H9 (cell line): ENCODE measurements at regions not wholly inside any gene's neighbourhood (a gene's known extent, or its start where the extent isn't known, plus 50 kb on each side); places are given as distances from the start of the nearest gene placed in this dataset.

ENCODE experiments used
- DNase-seq: peaks from one replicate; pipeline ENCODE4 v3.0.0-alpha.2; 2017
- H2AFZ ChIP-seq: one replicate; pipeline ENCODE4 v1.6.1; 2013; ENCODE audit warnings: mild to moderate bottlenecking, low read length, control low read depth, moderate library complexity
- H2AK5ac ChIP-seq: 2 replicates; pipeline ENCODE4 v1.6.1; 2013; ENCODE audit warnings: low read length, control low read depth, mixed read lengths; ENCODE audit not compliant: insufficient read length
- H2BK120ac ChIP-seq: one replicate; pipeline ENCODE4 v1.6.1; 2013; ENCODE audit warnings: low read depth, mild to moderate bottlenecking, low read length, control low read depth, inconsistent platforms; ENCODE audit not compliant: poor library complexity, severe bottlenecking
- H2BK12ac ChIP-seq: 2 replicates; pipeline ENCODE4 v1.6.1; 2013; ENCODE audit warnings: low read length, control low read depth, mixed read lengths, low read depth; ENCODE audit not compliant: insufficient read length
- H2BK15ac ChIP-seq: 2 replicates; pipeline ENCODE4 v1.6.1; 2013; ENCODE audit warnings: low read depth, low read length, control low read depth
- H2BK20ac ChIP-seq: one replicate; pipeline ENCODE4 v1.6.1; 2013; ENCODE audit warnings: low read depth, mild to moderate bottlenecking, low read length, control low read depth, inconsistent platforms; ENCODE audit not compliant: poor library complexity, severe bottlenecking
- H2BK5ac ChIP-seq: 2 replicates; pipeline ENCODE4 v1.6.1; 2013; ENCODE audit warnings: low read length, control low read depth, mixed read lengths; ENCODE audit not compliant: insufficient read length
- H3K14ac ChIP-seq: 2 replicates; pipeline ENCODE4 v1.6.1; 2013; ENCODE audit warnings: low read length, control low read depth; ENCODE audit not compliant: insufficient read depth
- H3K18ac ChIP-seq: 2 replicates; pipeline ENCODE4 v1.6.1; 2013; ENCODE audit warnings: low read depth, mild to moderate bottlenecking, mixed read lengths, low read length, control low read depth; ENCODE audit not compliant: insufficient read length
- H3K23ac ChIP-seq: 2 replicates; pipeline ENCODE4 v1.6.1; 2013; ENCODE audit warnings: low read length, control low read depth, mixed read lengths, low read depth; ENCODE audit not compliant: insufficient read length
- H3K23me2 ChIP-seq: 2 replicates; pipeline ENCODE4 v1.6.1; 2013; ENCODE audit warnings: low read depth, mild to moderate bottlenecking, mixed read lengths, low read length, control low read depth; ENCODE audit not compliant: insufficient read length, poor library complexity, severe bottlenecking
- H3K27ac ChIP-seq: 2 replicates; pipeline ENCODE4 v1.5.1; 2013; ENCODE audit warnings: low read length, control low read depth, mixed read lengths, low read depth; ENCODE audit not compliant: insufficient read length
- H3K27me3 ChIP-seq: 2 replicates; pipeline ENCODE4 v1.6.1; 2013; ENCODE audit warnings: low read length, control low read depth, inconsistent platforms; ENCODE audit not compliant: insufficient read depth
- H3K4ac ChIP-seq: 2 replicates; pipeline ENCODE4 v1.6.1; 2013; ENCODE audit warnings: low read depth, mild to moderate bottlenecking, control low read depth, inconsistent platforms, low read length, moderate library complexity
- H3K4me1 ChIP-seq: 2 replicates; pipeline ENCODE4 v1.6.1; 2013; ENCODE audit warnings: low read length, control low read depth, inconsistent platforms; ENCODE audit not compliant: insufficient read depth
- H3K4me2 ChIP-seq: 2 replicates; pipeline ENCODE4 v1.6.1; 2013; ENCODE audit warnings: low read length, control low read depth, mixed read lengths; ENCODE audit not compliant: insufficient read length, insufficient read depth
- H3K56ac ChIP-seq: 2 replicates; pipeline ENCODE4 v1.6.1; 2013; ENCODE audit warnings: low read depth, mild to moderate bottlenecking, mixed read lengths, low read length, control low read depth; ENCODE audit not compliant: insufficient read length
- H3K79me1 ChIP-seq: 2 replicates; pipeline ENCODE4 v1.6.1; 2013; ENCODE audit warnings: low read depth, mild to moderate bottlenecking, moderate library complexity, low read length, control low read depth, inconsistent platforms; ENCODE audit not compliant: insufficient read depth, poor library complexity, severe bottlenecking
- H3K79me2 ChIP-seq: 2 replicates; pipeline ENCODE4 v1.6.1; 2013; ENCODE audit warnings: low read length, control low read depth, inconsistent platforms; ENCODE audit not compliant: insufficient read depth
- H3K9ac ChIP-seq: 2 replicates; pipeline ENCODE4 v1.6.1; 2013; ENCODE audit warnings: low read length, control low read depth, mixed read lengths; ENCODE audit not compliant: insufficient read length; ENCODE audit errors: extremely low read depth
- H3K9me3 ChIP-seq: one replicate; pipeline ENCODE4 v1.6.1; 2013; ENCODE audit warnings: low read depth, low read length, inconsistent platforms; ENCODE audit not compliant: control insufficient read depth
- H3T11ph ChIP-seq: one replicate; pipeline ENCODE4 v1.6.1; 2013; ENCODE audit warnings: mild to moderate bottlenecking, low read length, control low read depth, inconsistent platforms
- H4K20me1 ChIP-seq: one replicate; pipeline ENCODE4 v1.6.1; 2013; ENCODE audit not compliant: control insufficient read depth, insufficient read length, insufficient read depth
- H4K5ac ChIP-seq: 2 replicates; pipeline ENCODE4 v1.6.1; 2013; ENCODE audit warnings: low read depth, mild to moderate bottlenecking, mixed read lengths, low read length, control low read depth; ENCODE audit not compliant: insufficient read length
- H4K8ac ChIP-seq: replicated peaks from 2 replicates; pipeline ENCODE4 v1.6.1; 2013; ENCODE audit warnings: low read length, control low read depth, mixed read lengths, low read depth; ENCODE audit not compliant: insufficient read length
- H4K91ac ChIP-seq: 2 replicates; pipeline ENCODE4 v1.6.1; 2013; ENCODE audit warnings: low read depth, mild to moderate bottlenecking, moderate library complexity, mixed read lengths, low read length, control low read depth; ENCODE audit not compliant: insufficient read length
- H3K27ac Mint-ChIP-seq, 3 experiments: 2 replicates in 2 of 3; 3 replicates in 1 of 3; pipeline ENCODE4 v1.8.0; 2020 to 2021; ENCODE audit warnings: mixed read lengths in 3 of 3, mild to moderate bottlenecking in 1 of 3, moderate library complexity in 1 of 3
- H3K27me3 Mint-ChIP-seq: 2 replicates; pipeline ENCODE4 v1.8.0; 2021; ENCODE audit warnings: low read depth, mild to moderate bottlenecking, moderate library complexity, mixed read lengths
- H3K36me3 Mint-ChIP-seq, 3 experiments: 2 replicates in 2 of 3; 3 replicates in 1 of 3; pipeline ENCODE4 v1.8.0; 2020 to 2021; ENCODE audit warnings: low read depth in 3 of 3, mixed read lengths in 3 of 3; ENCODE audit not compliant: insufficient read depth in 1 of 3
- H3K4me1 Mint-ChIP-seq, 2 experiments: 2 replicates each; pipeline ENCODE4 v1.8.0; 2020; ENCODE audit warnings: mixed read lengths in 2 of 2
- H3K4me3 Mint-ChIP-seq, 2 experiments: 2 replicates in 1 of 2; 3 replicates in 1 of 2; pipeline ENCODE4 v1.8.0; 2020 to 2021; ENCODE audit warnings: mild to moderate bottlenecking in 2 of 2, mixed read lengths in 2 of 2, moderate library complexity in 1 of 2
- H3K9me3 Mint-ChIP-seq, 2 experiments: 2 replicates in 1 of 2; 3 replicates in 1 of 2; pipeline ENCODE4 v1.8.0; 2020; ENCODE audit warnings: mild to moderate bottlenecking in 2 of 2, mixed read lengths in 2 of 2, moderate library complexity in 1 of 2
- CTCF ChIP-seq: fragments of 200-600 bp; sonication (generic); conservative IDR thresholded peaks from 3 replicates; pipeline ENCODE4 v1.8.0; 2021; ENCODE audit warnings: antibody characterized with exemption, mild to moderate bottlenecking

- no peak overlapping the region for H2AFZ ChIP-seq
- H3K4me1 ChIP-seq: peaks cover 8% of the 10 kb centered on the region; the same call in 1 of the 2 replicates
- H2BK15ac ChIP-seq: no peak overlapping the region
- Mint-ChIP-seq H3K36me3 (peaks cover 0 to 9% (median 6%) of the 10 kb centered on the region in 3 experiments; a peak in 4 of 7 replicates), H3K4me3 (no peak overlapping the region), H3K27me3 (no peaks in the 10 kb centered on the region), H3K4me1 (peaks cover 43 to 47% of the 10 kb centered on the region in 2 experiments), H3K27ac (no peak overlapping the region), H3K9me3 (peaks cover 0 to 4% of the 10 kb centered on the region in 2 experiments; a peak in 1 of 5 replicates)
- no peak for TF ChIP-seq CTCF
- H3T11ph ChIP-seq: no peak overlapping the region
- H3K9ac ChIP-seq: no peak overlapping the region
- H3K4me2 ChIP-seq: no peak overlapping the region
- DNase-seq: no peak
- no peaks in the 10 kb centered on the region for H3K79me1 ChIP-seq
- H3K27me3 ChIP-seq: no peaks in the 10 kb centered on the region
- no peak overlapping the region for H2BK12ac ChIP-seq
- no peaks in the 10 kb centered on the region for H3K79me2 ChIP-seq
- no peak overlapping the region for H3K18ac ChIP-seq
- H2AK5ac ChIP-seq: no peak overlapping the region
- H2BK20ac ChIP-seq: no peak overlapping the region
- no peak overlapping the region for H3K56ac ChIP-seq
- no peak overlapping the region for H3K4ac ChIP-seq
- H4K91ac ChIP-seq: no peak overlapping the region
- H3K23ac ChIP-seq: no peak overlapping the region
- no peaks in the 10 kb centered on the region for H3K23me2 ChIP-seq
- H4K5ac ChIP-seq: no peak overlapping the region
- H2BK5ac ChIP-seq: no peak overlapping the region
- H3K9me3 ChIP-seq: no peaks in the 10 kb centered on the region
- no peak overlapping the region for H4K8ac ChIP-seq
- H4K20me1 ChIP-seq: no peaks in the 10 kb centered on the region
- H3K14ac ChIP-seq: no peak overlapping the region
- H3K27ac ChIP-seq: no peak overlapping the region
- H2BK120ac ChIP-seq: no peak overlapping the region
These were observed 55.4 kb upstream of the PRSS1 start for GRCh38 chr7:142693911-142694310.
